DMS114 treated with DMSO at 0.1 percent for 48 hours (cell line): ENCODE measurements at regions not wholly inside any gene's neighbourhood (a gene's known extent, or its start where the extent isn't known, plus 50 kb on each side); places are given as distances from the start of the nearest gene placed in this dataset.

Experiments used
- DNase-seq: peaks from one replicate; lab custom pipeline; 2025; ENCODE audit not compliant: unreplicated experiment; lab: John Stamatoyannopoulos, UW

GRCh38 chr4:169815606-169816005 is 57.9 kb upstream of the HPF1 start:
- DNase-seq = no peak

DNA sequence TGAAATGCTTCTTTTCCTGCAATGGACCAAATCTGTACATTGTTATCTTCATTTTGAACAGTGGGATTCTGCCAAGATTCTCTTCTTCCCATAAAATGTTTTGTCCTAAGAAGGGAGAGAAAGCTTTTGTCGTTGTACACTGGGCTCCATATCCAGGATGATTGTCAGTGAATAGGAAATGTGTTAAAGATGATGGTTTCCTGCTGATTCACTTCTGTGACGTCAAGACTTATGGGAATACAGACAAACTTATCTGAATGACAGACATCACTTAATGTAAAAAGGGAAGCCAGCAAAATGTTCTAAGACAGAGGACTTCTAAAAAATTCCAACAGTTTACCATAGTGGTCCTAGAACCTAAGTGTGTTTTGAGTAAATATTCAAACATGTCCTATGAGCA is 53.7 kb upstream of the HPF1 start:
- no peak for DNase-seq

GRCh38 chr4:169810325-169811323 is 52.9 kb upstream of the HPF1 start:
- DNase-seq = peak; percentile 80

DNA sequence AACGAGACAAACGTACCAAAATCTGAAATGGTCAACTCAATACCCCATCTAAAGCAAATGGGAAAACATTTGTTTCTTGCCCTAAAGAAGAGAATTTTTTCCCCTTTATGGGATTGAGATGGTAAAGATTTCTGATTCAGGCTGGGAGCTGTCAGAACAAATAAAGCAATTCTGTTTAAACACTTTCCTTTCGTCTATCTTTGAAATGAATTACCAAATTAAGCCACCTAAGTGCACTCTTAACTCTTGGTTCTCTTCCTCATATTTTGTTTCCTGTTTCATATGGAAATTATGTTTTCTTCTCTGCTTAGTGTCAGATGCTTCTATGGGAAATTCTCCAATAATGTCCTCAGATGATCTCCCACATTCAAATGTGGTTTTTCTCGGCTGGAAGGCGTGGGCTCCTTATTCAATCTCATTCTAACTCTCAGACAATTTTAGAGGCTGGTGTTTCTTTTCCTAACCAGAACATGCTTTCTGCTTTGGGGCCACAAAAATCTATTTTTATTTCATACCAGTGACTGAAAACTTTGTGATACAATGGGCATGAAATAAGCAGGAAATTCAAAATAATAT is 50.3 kb upstream of the HPF1 start:
- no peak for DNase-seq
